Lower leg skin (tissue), 4 donors: ENCODE measurements at regions not wholly inside any gene's neighbourhood (a gene's known extent, or its start where the extent isn't known, plus 50 kb on each side); places are given as distances from the start of the nearest gene placed in this dataset.

Experiments used
- DNase-seq, 2 donors: peaks; one replicate each; pipeline ENCODE4 v3.0.0-alpha.2; 2019; ENCODE audit warnings: low spot score in 2 of 2
- H3K4me3 ChIP-seq: fragments of 200-600 bp; sonication (generic); 2 replicates; pipeline ENCODE4 v1.5.1; 2017; ENCODE audit warnings: mild to moderate bottlenecking, low read depth; ENCODE audit not compliant: poor library complexity, severe bottlenecking
- CTCF ChIP-seq, 3 donors: fragments of 450-650 bp; IDR thresholded peaks; one replicate each; pipeline ENCODE4 v1.5.1; 2016; ENCODE audit warnings: antibody characterized with exemption in 3 of 3, mild to moderate bottlenecking in 3 of 3, moderate library complexity in 2 of 3
- POLR2A ChIP-seq, 2 donors: fragments of 450-650 bp; IDR thresholded peaks; one replicate each; pipeline ENCODE4 v1.6.1; 2016 to 2017; ENCODE audit warnings: antibody characterized with exemption in 2 of 2, mild to moderate bottlenecking in 1 of 2, moderate library complexity in 1 of 2
- WGBS, 2 donors: methylation state at CpG; one replicate each; pipeline ENCODE4 v1.1.5; 2018; 5-methylcytosine and 5-hydroxymethylcytosine counted together
- intact Hi-C: fragments of 100-400 bp; cut with DNase I; formaldehyde crosslinking; loops from one replicate; pipeline ENCODE4 v1.15.0; 2023; ENCODE audit warnings: low total_unique reads

GRCh38 chr18:25883091-25883490, 207.3 kb downstream of the SS18 start:
- TF ChIP-seq CTCF (IDR thresholded peaks at IDR 0.05) (no peak), POLR2A (IDR thresholded peaks at IDR 0.05) (no peak)
- DNase-seq: no peak
- WGBS, 2 donors: 73 to 79% methylated on average over 4 of the region's 4 CpGs
- intact Hi-C loops: no loop called here
- no peak overlapping the region for H3K4me3 ChIP-seq

- intact Hi-C loops: no loop called here
- no peak overlapping the region for H3K4me3 ChIP-seq
- no peak for TF ChIP-seq CTCF (IDR thresholded peaks at IDR 0.05)
- TF ChIP-seq POLR2A (IDR thresholded peaks at IDR 0.05): no peak
- no peak for DNase-seq
- 94% methylated on average over 2 of the region's 2 CpGs for WGBS, 2 donors
Measured at GRCh38 chr18:25881149-25881548, 209.3 kb downstream of the SS18 start.

- intact Hi-C loops: no loop called here
- no peak for DNase-seq
- WGBS, 2 donors: 86 to 100% methylated on average over 3 of the region's 3 CpGs
- TF ChIP-seq CTCF (IDR thresholded peaks at IDR 0.05) (no peak), POLR2A (IDR thresholded peaks at IDR 0.05) (no peak)
- H3K4me3 ChIP-seq: no peak overlapping the region
Measured at GRCh38 chr18:25880441-25880840, 210.0 kb downstream of the SS18 start.

GRCh38 chr18:25876330-25876948, 214.0 kb downstream of the SS18 start:
- no peak for DNase-seq
- intact Hi-C loops: no loop called here
- no peak overlapping the region for H3K4me3 ChIP-seq
- WGBS, 2 donors: 45 to 49% methylated on average over 7 of the region's 7 CpGs
- TF ChIP-seq CTCF (IDR thresholded peaks at IDR 0.05): no peak
- TF ChIP-seq POLR2A (IDR thresholded peaks at IDR 0.05): no peak

GRCh38 chr18:25875551-25876240, 214.7 kb downstream of the SS18 start:
- H3K4me3 ChIP-seq: no peak overlapping the region
- WGBS, 2 donors: 34 to 39% methylated on average over 7 of the region's 7 CpGs
- TF ChIP-seq POLR2A (IDR thresholded peaks at IDR 0.05): no peak
- TF ChIP-seq CTCF (IDR thresholded peaks at IDR 0.05): no peak
- intact Hi-C loops: no loop called here
- DNase-seq: no peak
